Ureter (tissue), 1 donor: ENCODE measurements at regions not wholly inside any gene's neighbourhood (a gene's known extent, or its start where the extent isn't known, plus 50 kb on each side); places are given as distances from the start of the nearest gene placed in this dataset.

Experiments
- DNase-seq: peaks from one replicate; pipeline ENCODE4 v3.0.0-alpha.2; 2020; ENCODE audit warnings: low spot score
- donor health status: DM: yes; HTN: yes; CAD: no.

GRCh38 chr11:119491753-119492510, 69.0 kb upstream of the THY1 start:
- no peak for DNase-seq

- no peak for DNase-seq
Measured at GRCh38 chr11:119490253-119491006, 67.5 kb upstream of the THY1 start.

GRCh38 chr11:119489087-119489486, 66.1 kb upstream of the THY1 start:
- no peak for DNase-seq

GRCh38 chr11:119488256-119488995, 65.5 kb upstream of the THY1 start:
- DNase-seq = no peak

- peak; percentile 22 for DNase-seq
Measured at GRCh38 chr11:119486691-119487259, 63.8 kb upstream of the THY1 start.

- DNase-seq = no peak
Measured at GRCh38 chr11:119486016-119486415, 63.0 kb upstream of the THY1 start.

GRCh38 chr11:119484741-119485605, 62.0 kb upstream of the THY1 start:
- DNase-seq = peak; percentile 32

GRCh38 chr11:119483881-119484371, 61.0 kb upstream of the THY1 start:
- DNase-seq = peak; percentile 32

- DNase-seq = no peak
Measured at GRCh38 chr11:119483341-119483880, 60.4 kb upstream of the THY1 start.

- DNase-seq = no peak
Measured at GRCh38 chr11:119482521-119483011, 59.6 kb upstream of the THY1 start.

- no peak for DNase-seq
Measured at GRCh38 chr11:119481667-119482400, 58.9 kb upstream of the THY1 start.

- DNase-seq = peak; percentile 88
Measured at GRCh38 chr11:119481021-119481666, 58.2 kb upstream of the THY1 start.

GRCh38 chr11:119480380-119481020, 57.5 kb upstream of the THY1 start:
- DNase-seq = peak; percentile 37

GRCh38 chr11:119479685-119480275, 56.8 kb upstream of the THY1 start:
- DNase-seq = peak; percentile 24

- DNase-seq = peak; percentile 15
Measured at GRCh38 chr11:119478711-119479285, 55.8 kb upstream of the THY1 start.

GRCh38 chr11:119476666-119477331, 53.8 kb upstream of the THY1 start:
- DNase-seq = no peak

GRCh38 chr11:119476038-119476437, 53.1 kb upstream of the THY1 start:
- no peak for DNase-seq
